HEK293 (cell line): ENCODE measurements at regions not wholly inside any gene's neighbourhood (a gene's known extent, or its start where the extent isn't known, plus 50 kb on each side); places are given as distances from the start of the nearest gene placed in this dataset.

Experiments
- CTCF ChIA-PET: fragments of 350-600 bp; formaldehyde crosslinking; extraction: SDS; loops from one replicate; lab custom pipeline; 2021; ENCODE audit warnings: antibody characterized with exemption; lab: Yijun Ruan, JAX
- POLR2A ChIA-PET: fragments of 300-600 bp; formaldehyde crosslinking; extraction: SDS; loops from one replicate; lab custom pipeline; 2020; ENCODE audit warnings: antibody characterized with exemption, inconsistent platforms; lab: Yijun Ruan, JAX
- H3K27ac ChIP-seq: fragments of 200-500 bp; sonication (Bioruptor generic); 2 replicates; pipeline ENCODE4 v1.5.1; 2014; ENCODE audit warnings: low read depth, low read length, control low read depth, inconsistent platforms; ENCODE audit errors: extremely low read depth
- H3K36me3 ChIP-seq, 2 experiments: fragments of 200-500 bp in 1 of 2; sonication (Bioruptor generic) in 1 of 2; 1 replicate in 1 of 2; 2 replicates in 1 of 2; pipeline ENCODE4 v1.5.1; 2014 to 2017; ENCODE audit warnings: inconsistent platforms in 2 of 2, low read length in 2 of 2; ENCODE audit not compliant: control insufficient read depth in 2 of 2, insufficient read depth in 1 of 2
- H3K4me1 ChIP-seq: fragments of 200-500 bp; sonication (Bioruptor generic); 2 replicates; pipeline ENCODE4 v1.5.1; 2014; ENCODE audit warnings: mild to moderate bottlenecking, low read length, inconsistent platforms; ENCODE audit not compliant: control insufficient read depth, insufficient read depth
- H3K4me3 ChIP-seq: 2 replicates; pipeline ENCODE4 v1.5.1; 2011; ENCODE audit warnings: low read depth, mild to moderate bottlenecking, control low read depth, low read length, moderate library complexity
- H3K9me3 ChIP-seq: fragments of 200-500 bp; sonication (Bioruptor generic); 2 replicates; pipeline ENCODE4 v1.5.1; 2014; ENCODE audit warnings: low read depth, low read length, inconsistent platforms; ENCODE audit not compliant: control insufficient read depth, insufficient read depth
- AEBP2 ChIP-seq: fragments of 450-650 bp; formaldehyde crosslinking; IDR thresholded peaks from 2 replicates; pipeline ENCODE4 v1.5.1; 2016; ENCODE audit warnings: missing biosample characterization, missing genetic modification characterization, borderline replicate concordance
- CTCF ChIP-seq: fragments of 450-650 bp; formaldehyde crosslinking; IDR thresholded peaks from 2 replicates; pipeline ENCODE4 v1.5.1; 2016; ENCODE audit warnings: missing biosample characterization, missing genetic modification characterization
- HIC1 ChIP-seq: fragments of 450-650 bp; formaldehyde crosslinking; IDR thresholded peaks from 2 replicates; pipeline ENCODE4 v1.5.1; 2016; ENCODE audit warnings: missing biosample characterization, missing genetic modification characterization
- KLF10 ChIP-seq: fragments of 450-650 bp; IDR thresholded peaks from 2 replicates; pipeline ENCODE4 v1.5.1; 2018; ENCODE audit warnings: missing biosample characterization, mild to moderate bottlenecking, missing genetic modification characterization
- KLF7 ChIP-seq: fragments of 450-650 bp; formaldehyde crosslinking; IDR thresholded peaks from 2 replicates; pipeline ENCODE4 v1.5.1; 2016; ENCODE audit warnings: missing biosample characterization, missing genetic modification characterization, borderline replicate concordance
- OSR2 ChIP-seq: fragments of 450-650 bp; formaldehyde crosslinking; IDR thresholded peaks from 2 replicates; pipeline ENCODE4 v1.5.1; 2016; ENCODE audit warnings: missing biosample characterization, missing genetic modification characterization
- OVOL3 ChIP-seq: fragments of 450-650 bp; formaldehyde crosslinking; IDR thresholded peaks from 2 replicates; pipeline ENCODE4 v1.5.1; 2016; ENCODE audit warnings: missing biosample characterization, missing genetic modification characterization
- PRDM10 ChIP-seq: fragments of 450-650 bp; formaldehyde crosslinking; IDR thresholded peaks from 2 replicates; pipeline ENCODE4 v1.5.1; 2016; ENCODE audit warnings: missing biosample characterization, missing genetic modification characterization
- SP3 ChIP-seq: fragments of 450-650 bp; formaldehyde crosslinking; IDR thresholded peaks from 2 replicates; pipeline ENCODE4 v1.5.1; 2016; ENCODE audit warnings: missing biosample characterization, missing genetic modification characterization
- ZBTB20 ChIP-seq: fragments of 450-650 bp; formaldehyde crosslinking; IDR thresholded peaks from 2 replicates; pipeline ENCODE4 v1.5.1; 2016; ENCODE audit warnings: missing biosample characterization, missing genetic modification characterization
- ZFHX2 ChIP-seq: fragments of 450-650 bp; formaldehyde crosslinking; conservative IDR thresholded peaks from 2 replicates; pipeline ENCODE4 v1.5.1; 2016; ENCODE audit warnings: missing biosample characterization, missing genetic modification characterization
- ZNF132 ChIP-seq: fragments of 450-650 bp; formaldehyde crosslinking; IDR thresholded peaks from 2 replicates; pipeline ENCODE4 v1.5.1; 2017; ENCODE audit warnings: missing biosample characterization, missing genetic modification characterization, borderline replicate concordance
- ZNF202 ChIP-seq: fragments of 450-650 bp; formaldehyde crosslinking; IDR thresholded peaks from 2 replicates; pipeline ENCODE4 v1.5.1; 2016; ENCODE audit warnings: missing biosample characterization, missing genetic modification characterization, borderline replicate concordance
- ZNF416 ChIP-seq: fragments of 450-650 bp; formaldehyde crosslinking; IDR thresholded peaks from 2 replicates; pipeline ENCODE4 v1.5.1; 2016; ENCODE audit warnings: missing biosample characterization, missing genetic modification characterization
- ZNF501 ChIP-seq: fragments of 450-650 bp; formaldehyde crosslinking; IDR thresholded peaks from 2 replicates; pipeline ENCODE4 v1.5.1; 2016; ENCODE audit warnings: missing biosample characterization, missing genetic modification characterization
- ZNF513 ChIP-seq: fragments of 450-650 bp; IDR thresholded peaks from 2 replicates; pipeline ENCODE4 v1.5.1; 2018; ENCODE audit warnings: missing biosample characterization, missing genetic modification characterization
- ZNF561 ChIP-seq: fragments of 450-650 bp; IDR thresholded peaks from 2 replicates; pipeline ENCODE4 v1.5.1; 2018; ENCODE audit warnings: missing biosample characterization, missing genetic modification characterization, borderline replicate concordance
- ZNF596 ChIP-seq: fragments of 450-650 bp; IDR thresholded peaks from 2 replicates; pipeline ENCODE4 v1.5.0; 2018; ENCODE audit warnings: missing biosample characterization, mild to moderate bottlenecking, missing genetic modification characterization, moderate library complexity
- ZNF610 ChIP-seq: fragments of 450-650 bp; formaldehyde crosslinking; IDR thresholded peaks from 2 replicates; pipeline ENCODE4 v1.5.1; 2016; ENCODE audit warnings: missing biosample characterization, missing genetic modification characterization, borderline replicate concordance
- ZSCAN4 ChIP-seq: fragments of 450-650 bp; formaldehyde crosslinking; IDR thresholded peaks from 2 replicates; pipeline ENCODE4 v1.5.1; 2017; ENCODE audit warnings: missing biosample characterization, missing genetic modification characterization

GRCh38 chr2:150097402-150097801 is 390.1 kb downstream of the RND3 start (continued):
- no peak for TF ChIP-seq ZNF513

GRCh38 chr2:150095361-150096095 is 391.9 kb downstream of the RND3 start:
- no peaks in the 10 kb centered on the region for H3K9me3 ChIP-seq
- no peaks in the 10 kb centered on the region for H3K36me3 ChIP-seq
- ChIA-PET POLR2A (no interaction called here), CTCF (no interaction called here)
- TF ChIP-seq ZNF610 (tag by site-specific recombination) (no peak), ZNF202 (tag by site-specific recombination) (no peak), ZSCAN4 (no peak), SP3 (tag by site-specific recombination) (no peak), OSR2 (tag by site-specific recombination) (no peak), KLF7 (tag by site-specific recombination) (no peak), ZNF561 (tag by site-specific recombination) (no peak), ZNF416 (tag by site-specific recombination) (no peak), ZNF501 (tag by site-specific recombination) (no peak), ZNF596 (tag by site-specific recombination) (no peak), ZBTB20 (tag by site-specific recombination) (no peak), AEBP2 (tag by site-specific recombination) (no peak), ZFHX2 (tag by site-specific recombination) (no peak), OVOL3 (tag by site-specific recombination) (no peak)
- no peak overlapping the region for H3K27ac ChIP-seq
- no peaks in the 10 kb centered on the region for H3K4me1 ChIP-seq
- H3K4me3 ChIP-seq: no peak overlapping the region

- H3K9me3 ChIP-seq: no peaks in the 10 kb centered on the region
- ChIA-PET CTCF (no interaction called here), POLR2A (no interaction called here)
- H3K36me3 ChIP-seq: no peaks in the 10 kb centered on the region
- H3K4me3 ChIP-seq: no peak overlapping the region
- no peak overlapping the region for H3K27ac ChIP-seq
- H3K4me1 ChIP-seq: no peaks in the 10 kb centered on the region
- no peak for TF ChIP-seq OSR2 (tag by site-specific recombination)
- no peak for TF ChIP-seq PRDM10 (tag by site-specific recombination)
- no peak for TF ChIP-seq KLF10 (tag by site-specific recombination)
- TF ChIP-seq CTCF: no peak
- TF ChIP-seq HIC1 (tag by site-specific recombination): no peak
- TF ChIP-seq ZNF132 (tag by site-specific recombination): no peak
Observed at GRCh38 chr2:150091846-150092245, 395.6 kb downstream of the RND3 start.
